HG03439 (cell line): ENCODE measurements at regions not wholly inside any gene's neighbourhood (a gene's known extent, or its start where the extent isn't known, plus 50 kb on each side); places are given as distances from the start of the nearest gene placed in this dataset.
"Not testable (repeated sequence)": the region's sequence is repeated elsewhere in the genome, so short reads cannot be mapped to it uniquely, and the experiment has no call there.

Experiments
- ATAC-seq: cut with Tn5 transposase; IDR thresholded peaks from one replicate; pipeline ENCODE4 v1.9.1; 2021; ENCODE audit warnings: mild to moderate bottlenecking, moderate library complexity; ENCODE audit not compliant: unreplicated experiment

- ATAC-seq, result not testable (repeated sequence)
These were observed 66.3 kb downstream of the FAM72C start for GRCh38 chr1:143905214-143906179.

DNA sequence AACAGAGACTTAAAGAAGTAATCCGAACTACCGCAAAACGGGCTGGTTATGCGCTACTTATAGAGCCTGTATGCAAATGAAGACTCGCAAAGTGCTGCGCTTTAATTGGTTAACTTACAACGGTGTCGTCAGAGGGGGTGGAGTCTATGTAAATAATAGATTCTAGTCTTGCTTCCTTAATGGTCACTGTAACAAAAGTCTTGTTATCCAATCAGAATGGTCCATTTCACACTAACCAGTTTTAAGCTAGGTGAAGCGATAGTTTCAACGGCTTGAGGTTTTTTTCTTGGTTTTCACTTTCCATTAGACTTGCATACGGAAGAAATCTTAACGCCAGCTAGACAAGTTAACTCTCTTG, 67.2 kb downstream of the FAM72C start:
- ATAC-seq, result not testable (repeated sequence)

GRCh38 chr1:143903899-143904621, 67.7 kb downstream of the FAM72C start:
- ATAC-seq, result not testable (repeated sequence)

- not testable (repeated sequence) for ATAC-seq
These were observed 75.4 kb downstream of the FAM72C start for GRCh38 chr1:143896377-143896776.

DNA sequence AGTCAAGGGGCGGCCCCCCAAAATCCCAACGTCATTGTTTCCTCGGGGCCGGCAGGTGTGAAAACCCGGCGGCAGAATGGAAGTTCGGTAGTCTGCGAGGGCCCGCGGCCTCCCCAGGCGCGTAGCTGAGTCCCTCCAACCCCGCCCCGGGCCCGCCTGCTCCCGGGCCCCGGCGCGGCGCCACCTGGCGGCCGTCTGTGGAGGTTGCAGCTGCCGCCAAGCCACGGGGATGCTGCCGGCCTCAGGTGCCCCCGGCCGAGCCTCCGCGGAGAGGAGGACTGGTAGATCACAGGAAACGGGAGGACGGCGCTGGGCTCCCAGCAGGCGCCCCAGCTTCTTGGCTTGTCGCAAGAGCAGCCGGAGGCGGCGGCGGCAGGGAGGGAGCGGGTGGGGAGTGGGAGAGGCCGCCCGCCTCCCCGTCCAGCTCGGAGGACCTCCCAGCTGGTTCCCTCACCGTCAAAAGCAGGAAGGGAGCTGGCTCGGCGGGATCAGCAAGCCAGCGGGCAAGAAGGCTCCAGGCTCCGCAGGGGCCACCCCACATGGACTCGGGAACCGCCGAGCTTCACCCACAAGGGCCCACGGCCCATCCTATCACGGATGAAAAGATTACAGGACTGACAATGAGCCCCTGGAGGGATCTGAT, 86.7 kb downstream of the FAM72C start:
- ATAC-seq, result peak; percentile 89

GRCh38 chr1:143884532-143884931, 87.3 kb downstream of the FAM72C start:
- peak; percentile 85 for ATAC-seq

- ATAC-seq, result not testable (repeated sequence)
These were observed 91.8 kb downstream of the FAM72C start for GRCh38 chr1:143879757-143880536.

DNA sequence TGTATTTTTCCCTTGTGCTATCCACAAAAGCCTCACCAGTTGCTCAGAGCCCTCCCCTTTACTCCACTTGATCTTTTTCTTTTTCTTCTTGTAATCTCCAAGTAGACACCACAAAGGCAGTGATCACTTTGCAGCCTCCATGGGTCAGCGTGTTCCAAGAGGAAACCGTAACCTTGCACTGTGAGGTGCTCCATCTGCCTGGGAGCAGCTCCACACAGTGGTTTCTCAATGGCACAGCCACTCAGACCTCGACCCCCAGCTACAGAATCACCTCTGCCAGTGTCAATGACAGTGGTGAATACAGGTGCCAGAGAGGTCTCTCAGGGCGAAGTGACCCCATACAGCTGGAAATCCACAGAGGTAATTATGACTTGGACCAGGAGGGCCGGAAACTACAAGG, 95.8 kb downstream of the FAM72C start:
- not testable (repeated sequence) for ATAC-seq

GRCh38 chr1:143874625-143875024, 97.2 kb downstream of the FAM72C start:
- not testable (repeated sequence) for ATAC-seq

GRCh38 chr1:143873650-143874049, 98.1 kb downstream of the FAM72C start:
- ATAC-seq, result not testable (repeated sequence)

- ATAC-seq, result not testable (repeated sequence)
These were observed 101.4 kb downstream of the FAM72C start for GRCh38 chr1:143870388-143870787.

- ATAC-seq, result not testable (repeated sequence)
These were observed 104.1 kb downstream of the FAM72C start for GRCh38 chr1:143867590-143868220.

GRCh38 chr1:143863901-143864520, 107.8 kb downstream of the FAM72C start:
- not testable (repeated sequence) for ATAC-seq

DNA sequence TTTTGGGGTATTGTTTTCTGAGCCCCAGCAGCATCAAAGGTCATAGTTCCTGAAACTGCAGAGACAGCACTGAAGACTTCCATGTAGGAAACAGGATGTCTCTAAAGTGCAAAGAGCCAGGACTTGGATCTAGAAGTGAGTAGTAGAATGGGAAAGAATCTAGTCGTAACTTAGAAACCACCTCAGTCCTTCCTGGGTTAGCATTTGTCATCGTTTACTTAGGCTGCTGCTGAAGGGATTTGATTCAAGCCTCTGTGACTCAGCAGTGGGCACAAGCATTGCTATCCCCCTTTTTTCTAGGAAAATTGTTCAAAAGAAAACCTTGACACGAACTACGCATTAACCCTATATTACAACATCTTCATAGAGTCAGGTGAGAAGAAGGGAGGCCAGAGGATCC, 109.1 kb downstream of the FAM72C start:
- ATAC-seq, result not testable (repeated sequence)

DNA sequence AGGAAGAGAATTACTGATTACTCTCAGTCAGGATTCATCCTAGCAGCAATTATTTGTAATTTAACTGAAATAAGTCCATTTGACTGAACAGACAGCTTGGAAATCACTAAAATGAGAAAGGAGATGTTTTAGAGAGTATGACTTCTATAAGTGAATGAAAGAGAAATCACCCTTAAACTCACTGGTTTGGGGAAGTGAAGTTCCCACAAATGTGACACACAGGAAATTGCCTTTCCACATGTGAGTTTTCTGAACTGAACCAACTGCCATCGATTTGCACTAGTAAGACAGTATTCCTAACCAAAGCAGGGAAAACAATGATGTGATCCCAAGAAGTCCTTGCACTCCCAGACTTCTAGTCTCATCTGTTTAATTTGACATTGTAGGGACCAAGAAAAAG, 110.5 kb downstream of the FAM72C start:
- not testable (repeated sequence) for ATAC-seq

GRCh38 chr1:143855867-143856266, 115.9 kb downstream of the FAM72C start:
- not testable (repeated sequence) for ATAC-seq

DNA sequence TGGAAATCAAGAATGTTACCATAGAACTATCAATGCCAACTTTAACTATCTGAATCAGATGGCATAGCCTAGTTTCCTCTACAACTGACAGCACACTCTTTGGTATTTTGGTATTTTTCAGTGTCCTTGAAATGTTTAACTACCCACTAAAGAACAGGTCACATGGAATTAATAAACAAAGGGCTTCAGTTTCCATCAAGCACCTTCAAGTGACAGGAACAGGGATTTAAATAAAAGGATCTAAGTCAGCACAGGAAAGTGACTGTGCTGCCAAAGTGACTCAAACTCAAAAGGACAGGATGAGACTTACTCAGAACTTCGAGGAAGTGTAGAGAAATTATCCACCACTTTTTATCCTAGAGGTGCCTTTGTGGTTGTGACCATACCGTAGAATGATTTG, 117.7 kb downstream of the FAM72C start:
- ATAC-seq, result not testable (repeated sequence)

GRCh38 chr1:143850637-143851036, 121.1 kb downstream of the FAM72C start:
- not testable (repeated sequence) for ATAC-seq

DNA sequence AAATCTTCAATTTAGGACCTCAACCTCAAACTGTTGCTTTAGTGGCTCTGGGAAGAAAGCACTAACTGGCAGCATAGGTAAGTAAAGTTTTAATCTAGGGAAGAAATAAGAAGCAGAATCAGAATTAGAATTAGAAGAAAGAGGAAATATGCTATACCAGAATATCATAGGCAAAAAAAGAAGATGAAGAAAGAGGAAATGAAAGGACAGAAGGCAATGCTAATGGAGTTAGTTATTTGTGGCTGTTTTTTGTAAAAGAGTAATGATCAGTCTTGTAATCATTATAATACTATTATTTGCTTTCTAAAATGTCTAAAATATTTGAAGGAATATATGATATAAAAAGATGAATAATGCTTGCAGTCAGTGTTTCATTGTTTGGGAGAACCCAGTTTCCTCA, 122.9 kb downstream of the FAM72C start:
- ATAC-seq, result not testable (repeated sequence)
